Liver (tissue), 8 donors: ENCODE measurements at regions not wholly inside any gene's neighbourhood (a gene's known extent, or its start where the extent isn't known, plus 50 kb on each side); places are given as distances from the start of the nearest gene placed in this dataset.
A peak's percentile ranks its signal among the peaks of the same experiment; 100 is the strongest.
"Not testable (repeated sequence)": the region's sequence is repeated elsewhere in the genome, so short reads cannot be mapped to it uniquely, and the experiment has no call there.

Experiments used
- DNase-seq: peaks from one replicate; pipeline ENCODE4 v3.0.0-alpha.2; 2017; ENCODE audit warnings: low spot score
- H3K27ac ChIP-seq, 2 donors: one replicate each; pipeline ENCODE4 v1.7.0; 2013; ENCODE audit warnings: inconsistent platforms in 2 of 2, low read length in 2 of 2, control low read depth in 1 of 2, low read depth in 1 of 2, mild to moderate bottlenecking in 1 of 2
- H3K27me3 ChIP-seq, 4 donors: one replicate each; pipeline versions ENCODE4 v1.6.1 to v1.7.0; 2013; ENCODE audit warnings: low read length in 3 of 4, inconsistent platforms in 1 of 4, mild to moderate bottlenecking in 1 of 4, moderate library complexity in 1 of 4; ENCODE audit not compliant: control insufficient read depth in 4 of 4, insufficient read depth in 4 of 4
- H3K36me3 ChIP-seq, 4 donors: one replicate each; pipeline versions ENCODE4 v1.6.1 to v1.7.0; 2013; ENCODE audit warnings: low read length in 3 of 4, mild to moderate bottlenecking in 3 of 4, low read depth in 1 of 4, moderate library complexity in 1 of 4; ENCODE audit not compliant: control insufficient read depth in 4 of 4, insufficient read depth in 3 of 4
- H3K4me1 ChIP-seq, 4 donors: one replicate each; pipeline versions ENCODE4 v1.6.1 to v1.7.0; 2013; ENCODE audit warnings: low read length in 3 of 4, mild to moderate bottlenecking in 3 of 4, moderate library complexity in 1 of 4; ENCODE audit not compliant: control insufficient read depth in 4 of 4, insufficient read depth in 4 of 4
- H3K4me3 ChIP-seq, 3 donors: one replicate each; pipeline versions ENCODE4 v1.6.1 to v1.7.0; 2013; ENCODE audit warnings: low read length in 3 of 3, control low read depth in 1 of 3, low read depth in 1 of 3, mild to moderate bottlenecking in 1 of 3
- H3K9ac ChIP-seq, 2 donors: one replicate each; pipeline ENCODE4 v1.7.0; 2013; ENCODE audit warnings: low read length in 2 of 2, mild to moderate bottlenecking in 2 of 2, moderate library complexity in 2 of 2, control low read depth in 1 of 2, low read depth in 1 of 2
- H3K9me3 ChIP-seq, 4 donors: one replicate each; pipeline versions ENCODE4 v1.6.1 to v1.7.0; 2013; ENCODE audit warnings: low read length in 3 of 4; ENCODE audit not compliant: control insufficient read depth in 4 of 4
- EGR1 ChIP-seq, 2 donors: IDR thresholded peaks; 2 replicates each; pipeline ENCODE4 v1.6.1; 2016 to 2018; ENCODE audit warnings: antibody characterized with exemption in 2 of 2, low read depth in 2 of 2
- FOXA1 ChIP-seq: IDR thresholded peaks from 2 replicates; pipeline ENCODE4 v1.6.1; 2016; ENCODE audit warnings: antibody characterized with exemption
- GABPA ChIP-seq, 2 donors: IDR thresholded peaks in 1 of 2; conservative IDR thresholded peaks in 1 of 2; 2 replicates each; pipeline ENCODE4 v1.6.1; 2016; ENCODE audit warnings: antibody characterized with exemption in 2 of 2, mild to moderate bottlenecking in 1 of 2, moderate library complexity in 1 of 2
- JUND ChIP-seq, 2 donors: IDR thresholded peaks; 2 replicates each; pipeline ENCODE4 v1.6.1; 2016; ENCODE audit warnings: antibody characterized with exemption in 2 of 2
- SP1 ChIP-seq: IDR thresholded peaks from 2 replicates; pipeline ENCODE4 v1.6.1; 2018; ENCODE audit warnings: antibody characterized with exemption, mild to moderate bottlenecking
- TAF1 ChIP-seq: conservative IDR thresholded peaks from 2 replicates; pipeline ENCODE4 v1.6.1; 2016; ENCODE audit warnings: antibody characterized with exemption, mild to moderate bottlenecking
- ZBTB33 ChIP-seq: IDR thresholded peaks from 2 replicates; pipeline ENCODE4 v1.6.1; 2016; ENCODE audit warnings: antibody characterized with exemption
- WGBS: extraction: QIAGEN DNeasy Blood & Tissue Kit; methylation state at CpG from one replicate; pipeline ENCODE4 v1.1.7; 2013; 5-methylcytosine and 5-hydroxymethylcytosine counted together
- TF ChIP-seq, protein P1 (sequence below): fragments of 150-350 bp; IDR thresholded peaks from 2 replicates; pipeline ENCODE4 v1.5.1; 2017; ENCODE audit warnings: improper control_type of control experiment, low read depth, low read length; ENCODE audit not compliant: missing input control
- donor health status: healthy.
- donor health status: healthy.
- donor health status: healthy.
- donor health status: healthy.
- donor health status: healthy.

GRCh38 chr4:189809241-189809735, 131.4 kb upstream of the FRG1 start:
- no peak overlapping the region for H3K9ac ChIP-seq
- H3K27ac ChIP-seq: no peak overlapping the region
- H3K4me3 ChIP-seq: no peak overlapping the region
- peaks cover 0 to 3% (median 0%) of the 10 kb centered on the region in 4 donors for H3K27me3 ChIP-seq
- no peaks in the 10 kb centered on the region for H3K4me1 ChIP-seq
- H3K9me3 ChIP-seq: peaks cover 0 to 6% (median 2%) of the 10 kb centered on the region in 4 donors
- TF ChIP-seq ZBTB33: no peak
- WGBS: 91% methylated on average over 5 of the region's 5 CpGs
- no peaks in the 10 kb centered on the region for H3K36me3 ChIP-seq
- no peak for DNase-seq

- Histone ChIP-seq H3K4me3 (peak overlapping the region in 1 of 3 donors; percentile 38), H3K9ac (no peak overlapping the region), H3K27me3 (peaks cover 0 to 3% (median 0%) of the 10 kb centered on the region in 4 donors), H3K9me3 (peaks cover 0 to 6% (median 2%) of the 10 kb centered on the region in 4 donors), H3K36me3 (no peaks in the 10 kb centered on the region), H3K27ac (no peak overlapping the region), H3K4me1 (no peaks in the 10 kb centered on the region)
- no peak for TF ChIP-seq FOXA1
- TF ChIP-seq JUND (IDR thresholded peaks at IDR 0.05): no peak
- no peak for TF ChIP-seq ZBTB33
- TF ChIP-seq EGR1 (IDR thresholded peaks at IDR 0.05; ENCODE audit: low read depth in 2 of 2): no peak
- TF ChIP-seq TAF1: no peak
- TF ChIP-seq SP1: no peak
- TF ChIP-seq, protein P1, sequence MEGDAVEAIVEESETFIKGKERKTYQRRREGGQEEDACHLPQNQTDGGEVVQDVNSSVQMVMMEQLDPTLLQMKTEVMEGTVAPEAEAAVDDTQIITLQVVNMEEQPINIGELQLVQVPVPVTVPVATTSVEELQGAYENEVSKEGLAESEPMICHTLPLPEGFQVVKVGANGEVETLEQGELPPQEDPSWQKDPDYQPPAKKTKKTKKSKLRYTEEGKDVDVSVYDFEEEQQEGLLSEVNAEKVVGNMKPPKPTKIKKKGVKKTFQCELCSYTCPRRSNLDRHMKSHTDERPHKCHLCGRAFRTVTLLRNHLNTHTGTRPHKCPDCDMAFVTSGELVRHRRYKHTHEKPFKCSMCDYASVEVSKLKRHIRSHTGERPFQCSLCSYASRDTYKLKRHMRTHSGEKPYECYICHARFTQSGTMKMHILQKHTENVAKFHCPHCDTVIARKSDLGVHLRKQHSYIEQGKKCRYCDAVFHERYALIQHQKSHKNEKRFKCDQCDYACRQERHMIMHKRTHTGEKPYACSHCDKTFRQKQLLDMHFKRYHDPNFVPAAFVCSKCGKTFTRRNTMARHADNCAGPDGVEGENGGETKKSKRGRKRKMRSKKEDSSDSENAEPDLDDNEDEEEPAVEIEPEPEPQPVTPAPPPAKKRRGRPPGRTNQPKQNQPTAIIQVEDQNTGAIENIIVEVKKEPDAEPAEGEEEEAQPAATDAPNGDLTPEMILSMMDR: no peak
- DNase-seq: no peak
- 87% methylated on average over 9 of the region's 9 CpGs for WGBS
Observed at GRCh38 chr4:189809839-189810238, 130.8 kb upstream of the FRG1 start.

- not testable (repeated sequence) for H3K27ac ChIP-seq, H3K9ac ChIP-seq, H3K4me1 ChIP-seq, H3K36me3 ChIP-seq, H3K27me3 ChIP-seq, H3K9me3 ChIP-seq, DNase-seq
- TF ChIP-seq GABPA (IDR thresholded peaks at IDR 0.05 in 1 of 2, conservative IDR thresholded peaks at IDR 0.05 in 1 of 2): peak; percentile 30 to 68
- WGBS: 44% methylated on average over 67 of the region's 75 CpGs
- peak overlapping the region in 1 of 3 donors; percentile 38 for H3K4me3 ChIP-seq
Observed at GRCh38 chr4:189810318-189811181, 130.1 kb upstream of the FRG1 start.
